Naive B cell (primary cell): ENCODE measurements at regions not wholly inside any gene's neighbourhood (a gene's known extent, or its start where the extent isn't known, plus 50 kb on each side); places are given as distances from the start of the nearest gene placed in this dataset.
"Not testable (repeated sequence)": the region's sequence is repeated elsewhere in the genome, so short reads cannot be mapped to it uniquely, and the experiment has no call there.

Source experiments
- ATAC-seq, 2 donors: fragments of 150-1000 bp; cut with Tn5 transposase; 2 replicates each; pipeline ENCODE4 v1.10.0; 2021; ENCODE audit warnings: low read depth in 2 of 2, mild to moderate bottlenecking in 2 of 2, moderate library complexity in 2 of 2
- DNase-seq: peaks from one replicate; pipeline ENCODE4 v3.0.0; 2022
- H3K27ac Mint-ChIP-seq, 6 donors: one replicate each; pipeline ENCODE4 v1.8.0; 2020 to 2022; ENCODE audit warnings: mild to moderate bottlenecking in 6 of 6, mixed read lengths in 6 of 6, moderate library complexity in 5 of 6, inconsistent platforms in 2 of 6
- H3K27me3 Mint-ChIP-seq, 3 donors: one replicate each; pipeline ENCODE4 v1.8.0; 2021 to 2022; ENCODE audit warnings: mixed read lengths in 3 of 3, mild to moderate bottlenecking in 1 of 3
- H3K36me3 Mint-ChIP-seq, 2 donors: one replicate each; pipeline ENCODE4 v1.8.0; 2020 to 2022; ENCODE audit warnings: mixed read lengths in 2 of 2, inconsistent platforms in 1 of 2, mild to moderate bottlenecking in 1 of 2
- H3K4me1 Mint-ChIP-seq, 3 donors: one replicate each; pipeline ENCODE4 v1.8.0; 2020 to 2022; ENCODE audit warnings: mixed read lengths in 3 of 3, inconsistent platforms in 1 of 3, mild to moderate bottlenecking in 1 of 3, moderate library complexity in 1 of 3
- H3K4me3 Mint-ChIP-seq, 8 donors: one replicate each; pipeline ENCODE4 v1.8.0; 2020 to 2022; ENCODE audit warnings: mild to moderate bottlenecking in 8 of 8, mixed read lengths in 8 of 8, moderate library complexity in 8 of 8, inconsistent platforms in 2 of 8
- H3K9me3 Mint-ChIP-seq, 7 donors: one replicate each; pipeline ENCODE4 v1.8.0; 2020 to 2022; ENCODE audit warnings: mixed read lengths in 7 of 7, mild to moderate bottlenecking in 5 of 7, inconsistent platforms in 2 of 7, moderate library complexity in 1 of 7

- not testable (repeated sequence) for H3K4me3 Mint-ChIP-seq, H3K36me3 Mint-ChIP-seq, H3K4me1 Mint-ChIP-seq, H3K27ac Mint-ChIP-seq, ATAC-seq, DNase-seq, H3K27me3 Mint-ChIP-seq
- peaks cover 0 to 20% (median 10%) of the 10 kb centered on the region in 7 donors for H3K9me3 Mint-ChIP-seq
These were observed 342.2 kb downstream of the LMBRD1 start for GRCh38 chr6:69454619-69455018.

GRCh38 chr6:69450493-69450892 is 346.3 kb downstream of the LMBRD1 start:
- H3K9me3 Mint-ChIP-seq, result peaks cover 5 to 32% (median 15%) of the 10 kb centered on the region in 7 donors
- not testable (repeated sequence) for H3K27ac Mint-ChIP-seq, H3K27me3 Mint-ChIP-seq, H3K4me1 Mint-ChIP-seq, H3K36me3 Mint-ChIP-seq, ATAC-seq, DNase-seq
- peak overlapping the region in 1 of 8 donors; percentile 69 for H3K4me3 Mint-ChIP-seq

GRCh38 chr6:69449887-69450286 is 346.9 kb downstream of the LMBRD1 start:
- Mint-ChIP-seq H3K27me3 (no peaks in the 10 kb centered on the region), H3K9me3 (peaks cover 5 to 31% (median 15%) of the 10 kb centered on the region in 7 donors), H3K4me3 (no peak overlapping the region), H3K36me3 (no peaks in the 10 kb centered on the region), H3K27ac (no peak overlapping the region), H3K4me1 (no peaks in the 10 kb centered on the region)
- ATAC-seq, result no peak
- DNase-seq, result no peak
